ENCODE measurements at regions not wholly inside any gene's neighbourhood (a gene's known extent, or its start where the extent isn't known, plus 50 kb on each side); places are given as distances from the start of the nearest gene placed in this dataset.

DNA sequence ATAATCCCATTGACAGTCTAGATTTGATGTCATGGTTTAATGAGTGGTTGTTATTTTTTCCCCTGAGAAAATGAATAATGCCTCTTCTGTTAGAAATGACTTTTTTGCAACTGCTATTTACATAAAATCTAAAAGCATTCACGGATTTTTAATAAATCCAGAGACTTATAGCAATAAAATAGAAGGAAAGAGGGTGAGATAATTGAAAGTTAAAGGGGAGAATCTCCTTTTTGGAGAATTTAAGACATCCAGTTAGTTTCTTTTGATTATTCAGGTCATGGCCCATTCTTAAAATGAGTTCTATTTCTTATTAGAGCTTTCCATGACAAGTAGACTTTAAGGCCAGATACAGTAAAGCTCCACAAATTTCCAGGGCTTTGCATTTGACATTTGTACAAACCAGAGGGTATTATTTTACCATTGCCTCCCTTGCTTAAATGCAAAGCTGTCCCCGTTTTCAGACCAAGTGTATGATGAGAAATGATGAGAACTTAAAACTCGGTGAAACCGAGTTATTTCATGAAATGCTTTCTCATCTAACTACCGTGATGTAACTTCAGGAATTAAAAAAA lies 789.0 kb upstream of the SOX9 start:
- H4K91ac ChIP-seq (replicated peaks; ENCODE audit: insufficient read length, low read length) = no peak overlapping the region
- no peaks in the 10 kb centered on the region; the same call in 1 of the 2 replicates for H3K23me2 ChIP-seq (ENCODE audit: low read depth, low read length)
- H2BK20ac ChIP-seq (ENCODE audit: low read length) = no peak overlapping the region
- H3K27ac ChIP-seq (ENCODE audit: low read depth, low read length) = no peak overlapping the region
- H3K23ac ChIP-seq (ENCODE audit: insufficient read length) = no peak overlapping the region
- H3K4ac ChIP-seq (replicated peaks; ENCODE audit: insufficient read length, low read depth, low read length) = no peak overlapping the region
- no peak overlapping the region for H2AFZ ChIP-seq (ENCODE audit: low read length)
- H3K14ac ChIP-seq (ENCODE audit: insufficient read length) = no peak overlapping the region
- TF ChIP-seq BRCA1 (IDR thresholded peaks at IDR 0.05; ENCODE audit: low read depth, low read length) (no peak), TEAD4 (IDR thresholded peaks at IDR 0.05; ENCODE audit: low read depth, low read length) (no peak), CEBPB (IDR thresholded peaks at IDR 0.05; ENCODE audit: low read depth, low read length) (no peak), NANOG (IDR thresholded peaks at IDR 0.05; ENCODE audit: insufficient read depth, low read depth, low read length, poor library complexity, severe bottlenecking) (no peak), SP2 (IDR thresholded peaks at IDR 0.05; ENCODE audit: low read length) (no peak), TAF7 (optimal IDR thresholded peaks at IDR 0.05; ENCODE audit: borderline replicate concordance, low read depth, low read length) (no peak), SRF (IDR thresholded peaks at IDR 0.05; ENCODE audit: low read depth, low read length) (no peak)
- TF ChIP-seq, protein P1, sequence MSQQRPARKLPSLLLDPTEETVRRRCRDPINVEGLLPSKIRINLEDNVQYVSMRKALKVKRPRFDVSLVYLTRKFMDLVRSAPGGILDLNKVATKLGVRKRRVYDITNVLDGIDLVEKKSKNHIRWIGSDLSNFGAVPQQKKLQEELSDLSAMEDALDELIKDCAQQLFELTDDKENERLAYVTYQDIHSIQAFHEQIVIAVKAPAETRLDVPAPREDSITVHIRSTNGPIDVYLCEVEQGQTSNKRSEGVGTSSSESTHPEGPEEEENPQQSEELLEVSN (IDR thresholded peaks at IDR 0.05) = no peak
- DNase-seq (ENCODE audit: low read depth in 1 of 2, low spot score in 2 of 2) (no peak), FAIRE-seq (no peak)
- no peak overlapping the region for H3K9ac ChIP-seq (replicated peaks in 1 of 4; ENCODE audit: extremely low read depth in 1 of 4, low read depth in 3 of 4, low read length in 3 of 4)
- H3K79me2 ChIP-seq (ENCODE audit: control insufficient read depth in 1 of 2, insufficient read depth in 2 of 2, low read length in 2 of 2) = no peaks in the 10 kb centered on the region
- H2AK5ac ChIP-seq (ENCODE audit: low read depth, low read length) = no peak overlapping the region
- H3K4me1 ChIP-seq (replicated peaks in 1 of 4; ENCODE audit: control insufficient read depth in 3 of 4, insufficient read depth in 4 of 4, low read length in 3 of 4) = 0 out of 7 replicates have a peak, but pooled peaks cover 0 to 1% (median 0%) of the 10 kb centered on the region in 4 experiments
- 82% methylated on average over 5 of the region's 5 CpGs; no CpG with 5 or more reads in 1 of the 2 experiments for WGBS, 2 experiments (ENCODE audit: extremely low coverage in 1 of 2, insufficient coverage in 1 of 2, insufficient read length in 1 of 2, insufficient replicate concordance in 2 of 2, low coverage in 1 of 2, low lambda C conversion rate in 2 of 2, missing lambda C conversion rate in 1 of 2)
- H3K4me2 ChIP-seq (ENCODE audit: insufficient read depth in 1 of 2, low read depth in 2 of 2, low read length in 2 of 2) = no peak overlapping the region
- H2BK5ac ChIP-seq (ENCODE audit: low read depth, low read length) = no peak overlapping the region
- no peak overlapping the region for H3K4me3 ChIP-seq (ENCODE audit: extremely low read depth in 1 of 4, insufficient read depth in 2 of 4, low read depth in 3 of 4, low read length in 4 of 4)
- ChIA-PET CTCF (ENCODE audit: partially characterized antibody) (no interaction called here), POLR2A (ENCODE audit: partially characterized antibody) (no interaction called here)
- H4K20me1 ChIP-seq (replicated peaks in 1 of 2; ENCODE audit: control insufficient read depth in 1 of 2, insufficient read depth in 2 of 2, low read length in 2 of 2) = no peaks in the 10 kb centered on the region
- no peaks in the 10 kb centered on the region for H3K27me3 ChIP-seq (replicated peaks in 1 of 4; ENCODE audit: control insufficient read depth in 3 of 4, extremely low read depth in 1 of 4, insufficient read depth in 3 of 4, low read length in 3 of 4)
- no peaks in the 10 kb centered on the region for H3K9me3 ChIP-seq (ENCODE audit: insufficient read depth in 2 of 2, low read depth in 1 of 2, low read length in 1 of 2)
- no peak overlapping the region for H2BK120ac ChIP-seq (replicated peaks; ENCODE audit: low read depth, low read length)
- no peaks in the 10 kb centered on the region for H3K36me3 ChIP-seq (ENCODE audit: control insufficient read depth in 2 of 4, insufficient read depth in 4 of 4, low read length in 3 of 4)
- no peak overlapping the region for H2BK12ac ChIP-seq (ENCODE audit: low read depth, low read length)
- H3K79me1 ChIP-seq (ENCODE audit: low read depth, low read length) = no peaks in the 10 kb centered on the region
- no peak overlapping the region for H2BK15ac ChIP-seq (ENCODE audit: low read length)
- H3K18ac ChIP-seq (ENCODE audit: extremely low read depth, low read length) = no peak overlapping the region
- H4K5ac ChIP-seq (ENCODE audit: insufficient read length, low read depth, low read length) = no peak overlapping the region
- no peak overlapping the region for H4K8ac ChIP-seq (ENCODE audit: extremely low read depth, insufficient read depth, low read length)
- no peak overlapping the region for H3K56ac ChIP-seq (replicated peaks; ENCODE audit: insufficient read length, low read depth, low read length)
